Left renal pelvis (tissue), 4 donors: ENCODE measurements at regions not wholly inside any gene's neighbourhood (a gene's known extent, or its start where the extent isn't known, plus 50 kb on each side); places are given as distances from the start of the nearest gene placed in this dataset.

Experiments
- DNase-seq, 4 donors: peaks; one replicate each; pipeline ENCODE4 v3.0.0-alpha.2; 2013; ENCODE audit warnings: low read depth in 4 of 4, low spot score in 3 of 4

GRCh38 chr12:18955594-18955993, 173.9 kb upstream of the PLEKHA5 start:
- no peak for DNase-seq

- DNase-seq = no peak
Measured at GRCh38 chr12:18965203-18965602, 164.3 kb upstream of the PLEKHA5 start.

GRCh38 chr12:18966954-18967353, 162.6 kb upstream of the PLEKHA5 start:
- DNase-seq = no peak

- DNase-seq = no peak
Measured at GRCh38 chr12:18967814-18968213, 161.7 kb upstream of the PLEKHA5 start.

- DNase-seq = no peak
Measured at GRCh38 chr12:18969512-18969911, 160.0 kb upstream of the PLEKHA5 start.

GRCh38 chr12:18970603-18971002, 158.9 kb upstream of the PLEKHA5 start:
- no peak for DNase-seq

GRCh38 chr12:18971932-18972331, 157.6 kb upstream of the PLEKHA5 start:
- DNase-seq = no peak

GRCh38 chr12:18975933-18976332, 153.6 kb upstream of the PLEKHA5 start:
- DNase-seq = no peak

GRCh38 chr12:18979401-18980126, 150.0 kb upstream of the PLEKHA5 start:
- DNase-seq = no peak

- DNase-seq = no peak
Measured at GRCh38 chr12:18981732-18982131, 147.8 kb upstream of the PLEKHA5 start.

- DNase-seq = no peak
Measured at GRCh38 chr12:18982226-18982949, 147.1 kb upstream of the PLEKHA5 start.

- DNase-seq = no peak
Measured at GRCh38 chr12:18983854-18984253, 145.7 kb upstream of the PLEKHA5 start.

GRCh38 chr12:18990856-18991255, 138.7 kb upstream of the PLEKHA5 start:
- DNase-seq = no peak

GRCh38 chr12:18992336-18992735, 137.2 kb upstream of the PLEKHA5 start:
- no peak for DNase-seq

- no peak for DNase-seq
Measured at GRCh38 chr12:18998343-18999261, 130.9 kb upstream of the PLEKHA5 start.

- DNase-seq = no peak
Measured at GRCh38 chr12:19000836-19001235, 128.7 kb upstream of the PLEKHA5 start.

GRCh38 chr12:19002216-19002615, 127.3 kb upstream of the PLEKHA5 start:
- no peak for DNase-seq

- no peak for DNase-seq
Measured at GRCh38 chr12:19003141-19003540, 126.4 kb upstream of the PLEKHA5 start.

GRCh38 chr12:19003987-19004619, 125.4 kb upstream of the PLEKHA5 start:
- DNase-seq = no peak

- DNase-seq = no peak
Measured at GRCh38 chr12:19005257-19005801, 124.2 kb upstream of the PLEKHA5 start.
